ENCODE measurements at regions not wholly inside any gene's neighbourhood (a gene's known extent, or its start where the extent isn't known, plus 50 kb on each side); places are given as distances from the start of the nearest gene placed in this dataset.
"Not testable (repeated sequence)": the region's sequence is repeated elsewhere in the genome, so short reads cannot be mapped to it uniquely, and the experiment has no call there.

DNA sequence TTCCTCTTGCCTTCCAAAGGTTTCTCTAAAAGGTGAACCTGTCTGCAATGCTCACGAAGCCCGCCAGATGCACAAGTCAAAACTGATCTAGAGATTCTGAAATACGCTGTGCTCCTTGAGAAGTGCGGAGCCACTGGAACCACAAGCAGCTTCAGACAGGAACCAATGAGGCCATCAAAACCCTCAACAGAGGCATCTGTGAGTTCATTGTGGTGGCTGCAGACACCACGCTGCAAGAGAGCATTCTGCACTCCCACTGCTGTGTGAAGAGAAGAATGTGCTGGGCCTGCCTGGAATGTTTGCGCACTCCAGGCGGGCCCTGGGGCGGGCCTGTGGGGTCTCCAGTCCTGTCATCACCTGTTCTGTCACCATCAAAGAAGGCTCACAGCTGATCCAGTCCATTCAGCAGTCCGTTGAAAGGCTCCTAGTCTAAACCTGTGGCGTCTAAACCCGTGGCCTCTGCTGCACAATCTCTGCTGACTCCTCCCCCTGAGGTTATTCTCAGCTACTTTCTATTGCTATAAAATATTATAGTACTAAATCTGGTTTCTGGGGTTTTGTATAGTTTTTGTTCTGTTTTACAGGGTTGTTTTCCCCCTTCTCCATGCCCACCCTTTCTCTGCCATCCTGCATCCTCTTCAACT is 187.4 kb downstream of the FAM72C start:
- not testable (repeated sequence) for DNase-seq (ENCODE audit: low read depth in 2 of 2)

DNA sequence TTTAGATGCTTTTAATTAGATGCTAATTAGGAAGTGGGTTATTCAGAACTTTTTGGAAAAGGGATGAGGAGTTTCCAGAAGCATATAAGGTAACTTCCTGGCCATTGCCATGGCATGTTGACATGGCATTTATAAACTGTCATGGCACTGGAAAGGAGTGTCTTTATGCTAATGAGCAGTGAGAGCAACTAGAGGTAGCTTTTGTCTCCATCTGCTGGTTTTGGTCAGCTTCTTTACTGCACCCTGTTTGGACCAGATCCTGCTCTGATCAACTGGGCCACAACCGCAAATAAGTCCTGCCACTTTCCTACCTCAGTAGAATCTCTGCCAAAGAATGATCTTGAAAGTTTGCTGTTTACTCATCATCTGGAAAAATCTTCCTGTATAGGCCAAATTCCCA is 193.6 kb downstream of the FAM72C start:
- DNase-seq (ENCODE audit: low read depth in 2 of 2) = not testable (repeated sequence)

DNA sequence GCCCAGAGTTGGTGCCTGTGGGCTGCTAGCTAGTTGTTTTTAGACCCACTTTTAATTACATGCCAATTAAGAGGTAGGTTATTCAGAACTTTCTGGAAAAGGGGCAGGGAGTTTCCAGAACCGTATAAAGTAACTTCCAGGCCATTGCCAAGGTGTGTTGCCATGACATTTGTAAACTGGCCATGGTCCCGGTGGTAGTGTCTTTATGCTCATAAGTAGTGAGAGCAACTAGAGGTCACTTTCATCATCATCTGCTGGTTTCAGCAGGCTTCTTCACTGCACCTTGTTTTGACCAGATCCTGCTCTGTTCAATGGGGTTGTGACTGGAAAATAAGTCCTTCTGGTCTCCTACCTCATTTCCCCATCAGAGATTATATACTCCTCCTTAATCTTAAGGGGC is 207.0 kb downstream of the FAM72C start:
- DNase-seq (ENCODE audit: low read depth in 2 of 2) = not testable (repeated sequence)

DNA sequence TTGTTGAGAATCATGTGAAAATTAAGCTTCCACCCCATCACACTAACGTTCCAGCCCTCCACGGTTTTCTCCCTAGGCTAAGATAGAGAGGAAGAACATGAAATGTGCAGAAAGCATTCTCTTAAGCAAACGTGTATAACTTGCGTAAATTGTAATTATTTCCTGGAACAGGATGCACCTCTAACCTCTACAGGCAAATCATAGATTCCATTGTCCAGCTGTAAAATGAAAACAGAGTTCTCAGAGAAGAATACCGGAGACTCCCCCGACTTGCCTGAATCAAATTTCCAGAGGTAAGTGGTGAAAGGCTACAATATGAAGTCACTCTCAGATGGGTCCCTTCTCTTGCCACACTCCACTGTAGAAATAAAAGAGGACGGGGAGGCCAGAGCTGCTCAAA is 211.4 kb downstream of the FAM72C start:
- peak; percentile 51 to 66 for DNase-seq (ENCODE audit: low read depth in 2 of 2)

DNA sequence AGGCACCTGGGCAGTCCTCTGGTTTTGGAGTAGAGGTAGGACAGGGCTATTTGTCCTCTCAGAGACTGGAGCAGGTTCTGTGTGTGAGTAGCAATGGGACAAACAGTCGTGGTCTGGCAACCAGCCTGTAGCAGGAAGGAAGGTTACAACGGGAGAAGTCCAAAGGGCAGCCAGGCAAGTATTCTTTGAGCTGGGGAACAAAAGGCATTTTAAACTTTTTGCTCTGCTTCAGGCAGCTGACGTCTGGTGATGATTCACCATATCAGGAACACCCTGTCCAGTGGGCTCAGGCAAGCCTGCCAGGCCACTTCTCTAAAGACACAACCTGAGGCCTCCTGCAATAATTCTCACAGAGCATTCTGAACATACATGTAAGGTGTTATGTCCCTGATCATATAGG is 215.8 kb downstream of the FAM72C start:
- DNase-seq (ENCODE audit: low read depth in 2 of 2) = peak; percentile 17 to 41

DNA sequence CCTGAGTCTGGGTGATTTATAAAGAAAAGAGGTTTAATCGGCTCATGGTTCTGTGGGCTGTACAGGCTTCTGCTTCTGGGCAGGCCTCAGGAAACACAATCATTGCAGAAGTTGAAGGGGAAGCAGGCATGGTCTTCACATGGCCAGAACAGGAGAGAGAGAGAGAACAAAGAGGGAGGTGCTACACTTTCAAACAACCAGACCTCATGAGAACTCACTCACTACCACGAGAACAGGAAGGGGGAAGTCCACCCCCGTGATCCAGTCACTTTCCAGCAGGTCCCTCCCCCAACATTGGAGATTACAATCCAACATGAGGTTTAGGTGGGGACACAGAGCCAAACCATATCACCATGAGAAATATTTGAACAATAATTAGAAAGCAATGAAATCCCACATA is 222.9 kb downstream of the FAM72C start:
- DNase-seq (ENCODE audit: low read depth in 2 of 2) = no peak

DNA sequence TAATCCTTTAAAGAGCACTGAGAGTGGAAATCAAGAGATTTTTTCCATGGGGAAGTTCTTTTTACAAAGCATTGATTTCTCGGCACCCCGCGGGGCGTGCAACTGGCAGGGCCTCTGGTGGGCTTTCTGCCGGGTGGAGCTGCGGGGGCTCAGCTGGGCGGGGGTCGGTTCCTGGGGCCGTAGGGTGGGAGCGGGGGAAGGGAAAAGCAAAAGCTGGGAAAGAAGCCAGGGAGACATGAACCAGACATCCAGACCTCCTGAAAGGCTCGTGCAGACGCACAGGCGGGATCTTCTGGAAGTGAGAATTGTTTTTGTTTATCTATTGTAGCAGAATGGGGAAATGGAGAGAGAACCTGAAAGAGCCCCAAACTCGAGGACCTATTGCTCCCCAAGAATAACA is 235.2 kb downstream of the FAM72C start:
- no peak for DNase-seq (ENCODE audit: low read depth in 2 of 2)

DNA sequence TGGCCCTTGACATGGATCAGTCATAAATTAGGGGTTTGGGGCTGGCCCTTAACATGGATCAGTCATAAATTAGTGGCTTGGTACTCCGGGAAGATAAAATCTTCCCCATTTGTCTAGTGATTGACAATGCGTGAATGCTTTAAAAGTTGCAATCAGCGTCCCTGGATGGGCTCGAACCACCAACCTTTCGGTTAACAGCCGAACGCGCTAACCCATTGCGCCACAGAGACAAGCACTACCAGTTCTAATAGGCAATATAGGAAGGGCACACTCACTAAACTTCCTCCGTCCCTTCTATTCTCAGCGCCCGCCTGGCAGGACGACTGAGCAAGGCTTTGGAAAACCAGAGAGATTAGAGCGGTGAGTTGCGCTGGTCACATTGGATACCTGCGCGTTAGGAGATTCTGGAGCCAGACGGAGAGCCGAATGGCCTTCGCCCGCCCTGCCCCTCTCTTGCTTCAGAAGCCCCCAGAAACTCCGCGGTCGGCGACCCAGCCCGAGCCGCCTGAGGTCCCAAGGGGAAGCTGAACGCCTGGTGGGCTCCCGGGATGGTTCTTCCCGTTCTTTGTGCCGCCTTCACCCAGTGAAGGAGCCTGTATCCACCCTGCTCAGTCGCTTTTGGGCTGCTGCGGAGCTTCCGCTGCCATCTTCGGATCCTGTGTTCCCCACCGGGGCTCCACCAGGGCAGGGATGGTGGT is 235.9 kb downstream of the FAM72C start:
- peak; percentile 18 to 31 for DNase-seq (ENCODE audit: low read depth in 2 of 2)

DNA sequence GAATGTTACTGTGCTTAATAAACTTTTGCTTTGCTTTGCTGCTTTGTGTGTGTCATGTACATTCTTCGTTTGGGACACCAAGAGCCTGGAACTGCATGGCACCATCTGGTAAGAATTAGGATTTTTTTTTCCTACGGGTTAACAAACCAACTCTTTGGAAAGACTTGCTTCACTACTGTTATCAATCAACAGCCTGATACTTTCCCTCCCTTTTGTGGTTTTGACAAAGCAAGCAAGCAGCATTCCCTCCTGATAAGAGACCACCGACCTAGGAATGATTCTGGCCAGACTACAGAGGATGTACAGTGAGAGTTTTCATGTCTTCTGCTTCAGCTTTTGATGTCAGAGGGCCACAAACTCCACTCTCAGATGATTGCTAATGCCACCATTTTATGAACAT is 237.5 kb downstream of the FAM72C start:
- DNase-seq (ENCODE audit: low read depth in 2 of 2) = not testable (repeated sequence)

DNA sequence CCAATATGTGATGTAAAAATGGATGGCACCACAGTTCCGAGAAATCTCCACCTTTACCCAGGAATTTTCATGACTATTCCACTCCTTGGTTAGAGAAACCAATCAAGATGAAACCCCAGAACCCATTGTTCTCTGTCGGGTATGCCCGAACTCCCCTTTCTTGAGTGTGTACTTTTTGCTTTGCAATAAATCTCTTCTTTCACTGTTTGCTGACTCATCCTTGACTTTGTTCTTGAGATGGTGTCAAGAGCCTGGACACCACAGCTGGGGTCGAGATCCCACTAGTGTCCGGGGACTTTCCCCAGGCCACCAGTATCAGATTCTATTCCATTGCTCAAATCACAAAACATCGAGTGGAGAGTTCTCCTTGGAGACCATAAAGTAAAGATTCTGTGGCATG is 240.9 kb downstream of the FAM72C start:
- not testable (repeated sequence) for DNase-seq (ENCODE audit: low read depth in 2 of 2)

DNA sequence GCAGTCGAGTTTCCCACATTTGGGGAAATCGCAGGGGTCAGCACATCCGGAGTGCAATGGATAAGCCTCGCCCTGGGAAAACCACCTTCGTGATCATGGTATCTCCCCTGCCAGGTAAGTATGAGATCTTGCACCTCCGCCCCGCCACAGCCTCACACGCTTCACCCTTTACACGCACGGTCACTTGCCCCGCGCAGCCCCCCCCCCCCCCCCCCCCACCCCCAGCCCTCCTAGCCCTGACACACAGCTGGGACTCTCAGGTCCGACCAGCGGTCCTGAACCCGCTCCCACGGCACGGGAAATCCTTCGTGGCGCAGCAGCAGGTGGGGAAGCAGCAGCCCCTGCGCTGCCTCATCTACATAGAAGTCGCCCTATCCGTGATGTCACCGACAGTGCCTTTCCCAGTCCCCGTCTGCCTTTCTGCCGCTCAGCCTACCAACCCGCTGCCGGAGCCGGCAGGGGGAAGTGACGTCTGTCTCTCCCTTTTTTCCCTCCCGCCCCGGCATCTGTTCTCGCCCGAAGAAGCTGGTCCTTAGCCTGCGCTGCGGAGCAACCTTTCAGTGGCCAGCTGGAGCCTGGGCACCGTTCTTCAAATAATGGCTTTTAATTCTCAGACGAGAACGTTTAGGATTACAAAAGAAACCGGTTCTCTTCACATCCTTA is 242.2 kb downstream of the FAM72C start:
- peak in 1 of 2 donors; percentile 11 for DNase-seq (ENCODE audit: low read depth in 2 of 2)

DNA sequence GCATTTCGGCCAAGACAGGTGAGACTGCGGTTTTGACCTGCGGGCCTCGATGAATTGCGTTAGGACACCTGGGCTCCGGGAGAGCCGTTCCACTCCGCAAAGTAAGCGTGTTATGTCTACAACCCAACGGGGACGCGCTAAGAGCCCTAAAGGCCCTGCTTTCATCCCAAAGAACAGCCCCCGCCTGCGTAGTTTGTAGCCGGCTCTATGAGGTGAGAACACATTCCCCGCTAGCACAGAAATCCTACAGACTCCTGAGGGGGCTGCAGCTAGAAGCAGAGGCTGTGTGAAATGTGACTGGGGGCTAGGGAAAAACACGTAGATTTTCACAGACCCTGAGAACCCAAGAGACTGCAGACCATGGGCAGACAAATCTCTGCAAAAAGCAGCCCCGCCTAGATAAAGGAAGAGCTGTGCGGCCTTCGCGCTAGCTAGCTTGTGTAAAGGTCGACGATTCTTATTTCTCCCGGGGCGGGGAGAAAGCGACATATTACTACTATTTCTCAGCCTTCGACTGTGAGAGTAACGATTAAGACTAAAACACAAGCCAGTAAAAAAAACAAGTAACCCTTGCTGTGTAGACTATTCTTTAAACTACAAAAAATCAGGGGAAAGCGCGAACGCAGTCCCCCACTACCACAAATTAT is 242.9 kb downstream of the FAM72C start:
- not testable (repeated sequence) for DNase-seq (ENCODE audit: low read depth in 2 of 2)

DNA sequence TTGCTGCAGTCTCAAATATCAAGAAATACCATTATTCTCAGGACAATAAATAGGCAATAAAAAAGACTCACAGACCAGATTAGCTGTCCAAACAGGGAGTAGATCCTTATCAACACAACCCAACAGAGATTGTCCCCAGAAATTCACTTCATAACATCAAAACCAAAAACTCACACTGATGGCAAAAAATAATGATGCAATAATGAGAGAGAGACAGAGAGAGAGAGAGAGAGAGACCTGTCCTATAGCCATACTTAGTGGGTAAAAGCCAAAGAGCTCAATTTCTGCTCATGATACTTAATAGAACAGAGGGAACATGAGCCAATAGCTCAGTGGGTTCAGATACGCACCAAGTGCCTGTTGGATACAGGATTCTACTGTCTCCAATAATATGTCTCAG is 244.5 kb downstream of the FAM72C start:
- no peak for DNase-seq (ENCODE audit: low read depth in 2 of 2)

DNA sequence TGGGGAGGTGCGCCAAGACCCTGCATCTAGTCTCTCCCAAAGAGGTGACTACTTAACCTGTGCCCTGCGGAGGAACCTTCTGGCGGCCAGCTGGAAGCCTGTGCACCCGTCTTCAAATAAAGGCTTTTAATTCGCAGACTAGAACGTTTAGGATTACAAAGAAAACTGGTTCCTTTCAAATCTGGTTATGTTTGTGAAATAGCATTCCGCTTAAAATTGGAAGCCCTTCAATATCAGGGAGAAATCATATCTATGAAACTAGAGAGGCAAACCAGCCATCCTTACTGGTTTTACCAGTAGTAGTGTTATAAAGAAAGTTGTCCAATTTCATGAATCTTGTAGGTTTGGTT is 250.8 kb downstream of the FAM72C start:
- no peak for DNase-seq (ENCODE audit: low read depth in 2 of 2)

DNA sequence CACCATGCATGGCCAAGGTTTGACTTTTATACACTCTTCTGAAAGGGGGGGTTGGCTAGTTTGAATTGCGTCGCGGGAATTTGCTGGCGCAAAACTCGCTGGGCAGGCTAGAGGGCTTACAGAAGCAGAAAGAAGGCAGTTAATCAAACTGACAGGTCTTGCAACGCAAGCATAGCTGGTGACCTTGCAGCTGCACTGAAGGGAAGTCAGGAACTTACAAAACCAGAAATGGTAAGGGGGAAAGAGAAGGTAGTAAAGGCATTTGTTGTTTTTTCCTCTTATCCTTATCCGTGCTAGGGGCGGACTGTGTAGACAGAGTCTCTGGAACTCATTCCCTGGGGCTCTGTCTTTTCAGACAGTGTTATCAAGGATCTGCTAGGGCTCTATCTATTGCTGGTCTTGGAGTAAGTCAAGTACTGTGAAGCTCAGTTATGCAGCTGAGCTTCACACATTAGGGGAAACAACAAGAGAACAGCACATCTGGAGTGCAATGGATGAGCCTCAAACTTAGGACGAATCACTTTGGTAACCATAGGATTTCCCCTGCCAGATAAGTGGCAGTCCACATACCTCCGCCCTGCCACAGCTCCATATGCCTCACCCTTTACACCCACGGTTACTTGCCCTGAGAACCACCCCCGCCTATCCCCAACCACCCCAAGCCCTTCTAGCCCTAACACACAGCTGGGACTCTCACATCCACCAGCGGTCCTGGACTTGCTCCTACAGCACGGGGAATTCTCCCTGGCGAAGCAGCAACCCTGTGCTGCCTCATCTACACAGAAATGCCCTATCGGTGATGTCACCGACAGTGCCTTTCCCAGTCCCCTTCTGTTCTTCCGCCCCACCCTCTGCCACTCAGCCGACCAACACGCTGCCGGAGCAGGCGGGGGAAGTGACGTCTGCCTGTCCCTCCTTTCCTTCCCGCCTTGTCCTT is 251.4 kb downstream of the FAM72C start:
- DNase-seq (ENCODE audit: low read depth in 2 of 2) = peak; percentile 25 to 66

DNA sequence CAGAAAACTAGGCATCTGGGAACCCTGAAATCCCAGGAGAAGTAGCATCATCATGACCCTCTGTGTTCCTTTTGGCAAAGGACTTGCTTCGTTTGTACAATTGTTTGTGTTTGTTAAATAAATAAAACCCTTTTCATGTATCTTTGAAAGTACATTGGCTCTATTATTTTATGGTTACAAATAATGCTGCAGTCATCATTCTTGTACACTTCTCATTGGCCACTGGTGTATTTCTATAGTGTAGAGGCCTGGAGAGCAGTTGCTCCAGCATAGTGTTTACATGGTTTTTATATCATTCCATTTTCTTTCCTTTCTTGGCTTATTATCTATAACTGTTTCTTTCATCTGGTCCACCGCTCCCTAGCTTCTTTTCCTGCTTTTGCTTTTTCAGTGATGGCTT is 253.3 kb downstream of the FAM72C start:
- DNase-seq (ENCODE audit: low read depth in 2 of 2) = no peak

DNA sequence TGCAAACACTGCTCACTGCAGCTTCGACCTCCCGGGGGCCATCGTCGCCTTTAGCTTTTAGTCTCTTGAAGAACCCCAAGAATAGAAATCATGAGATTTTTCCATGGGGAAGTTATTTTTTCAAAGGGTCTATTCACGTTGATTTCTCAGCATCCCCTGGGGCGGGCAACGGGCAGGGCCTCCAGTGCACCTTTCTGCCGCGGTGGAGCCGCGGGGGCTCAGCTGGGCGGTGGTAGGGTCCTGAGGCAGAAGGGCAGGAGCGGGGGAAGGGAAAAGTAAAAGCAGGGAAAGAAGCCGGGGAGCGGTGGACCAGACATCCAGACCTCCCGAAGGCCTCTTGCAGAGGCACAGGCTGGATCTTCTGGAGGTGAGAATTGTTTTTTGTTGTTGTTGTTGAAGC is 253.8 kb downstream of the FAM72C start:
- DNase-seq (ENCODE audit: low read depth in 2 of 2) = no peak

DNA sequence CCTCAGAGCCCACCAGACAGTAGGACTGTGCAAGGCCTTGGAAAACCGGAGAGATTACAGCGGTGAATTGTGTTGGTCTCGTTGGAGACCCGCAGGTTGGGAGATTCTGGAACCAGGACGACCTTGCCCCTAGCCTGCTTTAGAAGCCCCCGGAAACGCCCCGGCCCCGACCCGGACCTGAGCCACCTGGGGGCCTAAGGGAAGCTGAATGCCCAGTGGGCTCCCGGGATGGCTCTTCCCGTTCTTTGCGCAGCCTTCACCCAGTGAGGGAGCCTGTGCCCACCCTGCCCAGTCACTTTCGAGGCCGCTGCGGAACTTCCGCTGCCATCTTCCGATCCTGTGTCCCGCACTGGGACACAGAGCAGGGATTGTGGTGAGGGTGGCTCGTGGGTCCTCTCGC is 254.4 kb downstream of the FAM72C start:
- no peak for DNase-seq (ENCODE audit: low read depth in 2 of 2)

DNA sequence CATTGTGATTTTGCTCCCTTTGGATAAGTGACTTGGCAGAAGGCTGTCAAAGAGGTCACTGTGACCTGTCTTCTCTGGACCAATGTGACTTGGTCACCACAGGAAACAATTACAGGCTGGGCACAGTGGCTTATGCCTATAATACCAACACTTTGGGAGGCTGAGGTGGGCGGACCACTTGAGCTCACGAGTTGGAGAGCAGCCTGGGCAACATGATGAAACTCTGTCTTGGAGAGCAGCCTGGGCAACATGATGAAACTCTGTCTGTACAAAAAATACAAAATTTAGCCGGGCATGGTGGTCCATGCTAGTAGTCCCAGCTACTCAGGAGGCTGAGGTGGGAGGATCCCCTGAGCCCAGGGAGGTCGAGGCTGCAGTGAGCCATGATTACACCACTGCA is 256.9 kb downstream of the FAM72C start:
- not testable (repeated sequence) for DNase-seq (ENCODE audit: low read depth in 2 of 2)

DNA sequence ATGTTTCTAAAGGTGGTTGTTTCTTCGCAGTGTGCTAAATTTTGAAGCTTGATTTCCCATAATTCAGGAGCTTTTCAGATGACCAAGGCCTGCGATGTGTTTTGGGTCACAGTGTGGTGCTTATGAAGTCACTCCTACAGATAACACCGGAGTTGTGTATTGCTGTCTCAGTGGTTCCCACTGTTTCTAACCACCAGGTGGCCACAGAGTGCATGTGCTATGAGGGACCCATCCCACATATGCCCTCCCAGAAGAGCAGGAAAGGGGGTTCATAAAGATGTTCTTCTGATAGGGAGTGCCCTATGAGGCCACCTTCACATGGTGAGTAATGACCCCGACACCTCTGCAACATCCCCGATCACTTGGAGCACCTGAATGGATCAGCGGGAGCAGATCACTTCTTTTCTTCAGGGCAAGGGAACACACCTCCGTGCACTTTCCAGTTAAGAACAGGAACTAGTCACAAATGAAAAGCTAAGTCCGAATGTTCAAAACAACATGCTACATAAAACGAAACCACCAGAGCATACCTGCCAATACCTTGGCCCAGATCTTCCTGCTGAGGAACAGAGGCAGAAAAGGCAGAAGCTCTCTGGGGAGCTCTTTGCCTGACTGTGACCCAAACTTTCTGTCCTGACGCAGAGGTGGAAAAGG is 262.1 kb downstream of the FAM72C start:
- DNase-seq (ENCODE audit: low read depth in 2 of 2) = peak; percentile 45 to 58

DNA sequence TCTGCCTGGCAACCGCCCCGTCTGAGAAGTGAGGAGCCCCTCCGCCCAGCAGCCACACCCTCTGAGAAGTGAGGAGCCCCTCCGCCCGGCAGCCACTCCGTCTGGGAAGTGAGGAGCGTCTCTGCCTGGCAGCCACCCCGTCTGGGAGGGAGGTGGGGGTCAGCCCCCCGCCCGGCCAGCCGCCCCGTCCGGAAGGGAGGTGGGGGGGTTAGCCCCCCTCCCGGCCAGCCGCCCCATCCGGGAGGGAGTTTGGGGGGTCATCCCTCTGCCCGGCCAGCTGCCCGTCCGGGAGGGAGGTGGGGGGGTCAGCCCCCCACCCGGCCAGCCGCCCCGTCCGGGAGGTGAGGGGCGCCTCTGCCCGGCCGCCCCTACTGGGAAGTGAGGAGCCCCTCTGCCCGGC is 269.0 kb downstream of the FAM72C start:
- DNase-seq (ENCODE audit: low read depth in 2 of 2) = not testable (repeated sequence)

All from lung microvascular endothelial cell (primary cell).